Cardiac fibroblast (primary cell): ENCODE measurements at regions not wholly inside any gene's neighbourhood (a gene's known extent, or its start where the extent isn't known, plus 50 kb on each side); places are given as distances from the start of the nearest gene placed in this dataset.

Experiments used
- DNase-seq, 2 donors: peaks; one replicate each; pipeline versions ENCODE4 v3.0.0 to v3.0.0-alpha.2; 2010; ENCODE audit warnings: low read depth in 2 of 2
- H3K4me3 ChIP-seq, 2 donors: replicated peaks in 1 of 2; 1 replicate in 1 of 2; 2 replicates in 1 of 2; pipeline ENCODE4 v1.5.1; 2011; ENCODE audit warnings: low read depth in 2 of 2, low read length in 2 of 2, mild to moderate bottlenecking in 2 of 2, moderate library complexity in 1 of 2
- CTCF ChIP-seq: IDR thresholded peaks from one replicate; pipeline ENCODE4 v1.5.1; 2011; ENCODE audit warnings: low read depth, mild to moderate bottlenecking, low read length, inconsistent platforms

- no peak for TF ChIP-seq CTCF
- no peak overlapping the region for H3K4me3 ChIP-seq
- DNase-seq = no peak
These were observed 341.2 kb downstream of the DYSF start for GRCh38 chr2:71794611-71795010.

- no peak for TF ChIP-seq CTCF
- no peak for DNase-seq
- H3K4me3 ChIP-seq = no peak overlapping the region
These were observed 340.6 kb downstream of the DYSF start for GRCh38 chr2:71793926-71794325.

GRCh38 chr2:71792926-71793761, 339.8 kb downstream of the DYSF start:
- peak; percentile 23 to 50 for DNase-seq
- no peak for TF ChIP-seq CTCF

GRCh38 chr2:71791501-71792135, 338.3 kb downstream of the DYSF start:
- no peak for TF ChIP-seq CTCF
- DNase-seq = no peak
- no peak overlapping the region for H3K4me3 ChIP-seq

More at GRCh38 chr2:71792926-71793761, 339.8 kb downstream of the DYSF start:
- H3K4me3 ChIP-seq = no peak overlapping the region

GRCh38 chr2:71791061-71791450, 337.7 kb downstream of the DYSF start:
- DNase-seq = no peak
- no peak for TF ChIP-seq CTCF
- no peak overlapping the region for H3K4me3 ChIP-seq

- no peak overlapping the region for H3K4me3 ChIP-seq
- TF ChIP-seq CTCF = no peak
- no peak for DNase-seq
These were observed 337.1 kb downstream of the DYSF start for GRCh38 chr2:71790226-71791060.
